ENCODE measurements at regions not wholly inside any gene's neighbourhood (a gene's known extent, or its start where the extent isn't known, plus 50 kb on each side); places are given as distances from the start of the nearest gene placed in this dataset.

- CTCF ChIA-PET (ENCODE audit: partially characterized antibody) = interaction anchor here (0.6 to 2.9 kb wide), 10 partner anchors 92 to 549 kb away, joined by 3 to 17 read pairs (median 4); no protein-coding TSS in a partner anchor
- H3K36me3 Mint-ChIP-seq = no peaks in the 10 kb centered on the region
- H3K4me3 ChIP-seq (ENCODE audit: low read length in 2 of 2) = no peak overlapping the region
These were observed 516.5 kb downstream of the FGF9 start for GRCh38 chr13:22187329-22187728.

GRCh38 chr13:22189176-22190048 lies 518.5 kb downstream of the FGF9 start:
- no peak overlapping the region for H3K4me3 ChIP-seq (ENCODE audit: low read length in 2 of 2)
- Mint-ChIP-seq H3K27ac (peak overlapping the region in 2 of 7 donors; percentile 15 to 20), H3K4me1 (peaks cover 4 to 10% (median 7%) of the 10 kb centered on the region in 4 donors), H3K36me3 (peaks cover 0 to 5% of the 10 kb centered on the region in 2 donors), H3K9me3 (peaks cover 0 to 2% (median 0%) of the 10 kb centered on the region in 8 donors), H3K4me3 (no peak overlapping the region), H3K27me3 (peaks cover 0 to 1% of the 10 kb centered on the region in 2 donors)
- ChIA-PET CTCF (ENCODE audit: partially characterized antibody) (interaction anchor here (1.5 to 2.9 kb wide), 4 partner anchors 11 to 552 kb away, joined by 4 to 17 read pairs (median 4); no protein-coding TSS in a partner anchor), POLR2A (ENCODE audit: partially characterized antibody) (no interaction called here)
- H3K36me3 ChIP-seq (ENCODE audit: insufficient read depth, low read length) = no peaks in the 10 kb centered on the region
- H3K27me3 ChIP-seq (ENCODE audit: insufficient read depth, low read length) = no peaks in the 10 kb centered on the region
- no peak for DNase-seq
- H3K9me3 ChIP-seq (ENCODE audit: control insufficient read depth in 1 of 2, low read length in 2 of 2) = no peaks in the 10 kb centered on the region
- peaks cover 5% of the 10 kb centered on the region for H3K4me1 ChIP-seq (ENCODE audit: insufficient read depth, low read length)
- intact Hi-C loops (cut with micrococcal nuclease) = no loop called here
- H3K27ac ChIP-seq (ENCODE audit: low read depth, low read length) = no peak overlapping the region

More at GRCh38 chr13:22187329-22187728, 516.5 kb downstream of the FGF9 start:
- Histone ChIP-seq H3K27me3 (ENCODE audit: insufficient read depth, low read length) (no peaks in the 10 kb centered on the region), H3K36me3 (ENCODE audit: insufficient read depth, low read length) (no peaks in the 10 kb centered on the region), H3K27ac (ENCODE audit: low read depth, low read length) (no peak overlapping the region), H3K9me3 (ENCODE audit: control insufficient read depth in 1 of 2, low read length in 2 of 2) (no peaks in the 10 kb centered on the region), H3K4me1 (ENCODE audit: insufficient read depth, low read length) (peaks cover 5% of the 10 kb centered on the region)
- intact Hi-C loops (cut with micrococcal nuclease) = loop anchor here (1.0 to 2.0 kb wide), 3 partner anchors 126 to 549 kb away; no protein-coding TSS in a partner anchor
- Mint-ChIP-seq H3K4me3 (no peak overlapping the region), H3K27me3 (no peaks in the 10 kb centered on the region), H3K27ac (peak overlapping the region in 1 of 7 donors; percentile 15), H3K9me3 (peaks cover 0 to 4% (median 0%) of the 10 kb centered on the region in 8 donors), H3K4me1 (peaks cover 4 to 10% (median 5%) of the 10 kb centered on the region in 4 donors)
- peak in 2 of 5 donors; percentile 2 to 3 for DNase-seq
- POLR2A ChIA-PET (ENCODE audit: partially characterized antibody) = interaction anchor here (0.6 to 1.8 kb wide), 3 partner anchors 10 to 584 kb away, joined by 3 to 6 read pairs (median 4); no protein-coding TSS in a partner anchor

GRCh38 chr13:22193070-22193469 lies 522.2 kb downstream of the FGF9 start:
- Histone ChIP-seq H3K4me3 (ENCODE audit: low read length in 2 of 2) (no peak overlapping the region), H3K9me3 (ENCODE audit: control insufficient read depth in 1 of 2, low read length in 2 of 2) (no peaks in the 10 kb centered on the region), H3K4me1 (ENCODE audit: insufficient read depth, low read length) (no peaks in the 10 kb centered on the region), H3K36me3 (ENCODE audit: insufficient read depth, low read length) (no peaks in the 10 kb centered on the region), H3K27ac (ENCODE audit: low read depth, low read length) (no peak overlapping the region), H3K27me3 (ENCODE audit: insufficient read depth, low read length) (no peaks in the 10 kb centered on the region)
- no peaks in the 10 kb centered on the region for H3K9me3 Mint-ChIP-seq
- CTCF ChIA-PET (ENCODE audit: partially characterized antibody) = no interaction called here
- peaks cover 0 to 3% (median 0%) of the 10 kb centered on the region in 4 donors for H3K4me1 Mint-ChIP-seq
- POLR2A ChIA-PET (ENCODE audit: partially characterized antibody) = no interaction called here
- intact Hi-C loops (cut with micrococcal nuclease) = no loop called here
- peaks cover 0 to 1% of the 10 kb centered on the region in 2 donors for H3K27me3 Mint-ChIP-seq
- peak overlapping the region in 1 of 8 donors; percentile 32 for H3K4me3 Mint-ChIP-seq
- peaks cover 0 to 5% of the 10 kb centered on the region in 2 donors for H3K36me3 Mint-ChIP-seq
- DNase-seq = no peak
- peak overlapping the region in 1 of 7 donors; percentile 52 for H3K27ac Mint-ChIP-seq

GRCh38 chr13:22194106-22194805 lies 523.4 kb downstream of the FGF9 start:
- POLR2A ChIA-PET (ENCODE audit: partially characterized antibody) = no interaction called here
- H3K36me3 Mint-ChIP-seq = peaks cover 0 to 5% of the 10 kb centered on the region in 2 donors
- no peak overlapping the region for H3K27ac Mint-ChIP-seq
- no peaks in the 10 kb centered on the region for H3K27me3 ChIP-seq (ENCODE audit: insufficient read depth, low read length)
- no peak overlapping the region for H3K27ac ChIP-seq (ENCODE audit: low read depth, low read length)
- intact Hi-C loops (cut with micrococcal nuclease) = no loop called here
- H3K4me1 ChIP-seq (ENCODE audit: insufficient read depth, low read length) = no peaks in the 10 kb centered on the region
- no peak overlapping the region for H3K4me3 Mint-ChIP-seq
- CTCF ChIA-PET (ENCODE audit: partially characterized antibody) = no interaction called here
- no peaks in the 10 kb centered on the region for H3K9me3 ChIP-seq (ENCODE audit: control insufficient read depth in 1 of 2, low read length in 2 of 2)
- peaks cover 0 to 3% (median 0%) of the 10 kb centered on the region in 4 donors for H3K4me1 Mint-ChIP-seq
- no peaks in the 10 kb centered on the region for H3K9me3 Mint-ChIP-seq
- no peak for DNase-seq
- H3K36me3 ChIP-seq (ENCODE audit: insufficient read depth, low read length) = no peaks in the 10 kb centered on the region
- peaks cover 0 to 1% of the 10 kb centered on the region in 2 donors for H3K27me3 Mint-ChIP-seq
- no peak overlapping the region for H3K4me3 ChIP-seq (ENCODE audit: low read length in 2 of 2)

GRCh38 chr13:22195726-22196125 lies 524.9 kb downstream of the FGF9 start:
- CTCF ChIA-PET (ENCODE audit: partially characterized antibody) = no interaction called here
- Histone ChIP-seq H3K36me3 (ENCODE audit: insufficient read depth, low read length) (no peaks in the 10 kb centered on the region), H3K27ac (ENCODE audit: low read depth, low read length) (no peak overlapping the region), H3K9me3 (ENCODE audit: control insufficient read depth in 1 of 2, low read length in 2 of 2) (no peaks in the 10 kb centered on the region), H3K27me3 (ENCODE audit: insufficient read depth, low read length) (no peaks in the 10 kb centered on the region), H3K4me3 (ENCODE audit: low read length in 2 of 2) (no peak overlapping the region), H3K4me1 (ENCODE audit: insufficient read depth, low read length) (no peaks in the 10 kb centered on the region)
- no peak for DNase-seq
- no peak overlapping the region for H3K4me3 Mint-ChIP-seq
- intact Hi-C loops (cut with micrococcal nuclease) = no loop called here
- H3K27ac Mint-ChIP-seq = no peak overlapping the region
- peaks cover 0 to 1% of the 10 kb centered on the region in 2 donors for H3K27me3 Mint-ChIP-seq
- H3K4me1 Mint-ChIP-seq = peaks cover 0 to 3% (median 0%) of the 10 kb centered on the region in 4 donors
- H3K36me3 Mint-ChIP-seq = peaks cover 0 to 5% of the 10 kb centered on the region in 2 donors
- POLR2A ChIA-PET (ENCODE audit: partially characterized antibody) = no interaction called here
- H3K9me3 Mint-ChIP-seq = no peaks in the 10 kb centered on the region

- no peaks in the 10 kb centered on the region for H3K9me3 Mint-ChIP-seq
- intact Hi-C loops (cut with micrococcal nuclease) = no loop called here
- Histone ChIP-seq H3K4me1 (ENCODE audit: insufficient read depth, low read length) (no peaks in the 10 kb centered on the region), H3K9me3 (ENCODE audit: control insufficient read depth in 1 of 2, low read length in 2 of 2) (no peaks in the 10 kb centered on the region), H3K4me3 (ENCODE audit: low read length in 2 of 2) (no peak overlapping the region), H3K36me3 (ENCODE audit: insufficient read depth, low read length) (no peaks in the 10 kb centered on the region), H3K27ac (ENCODE audit: low read depth, low read length) (no peak overlapping the region), H3K27me3 (ENCODE audit: insufficient read depth, low read length) (no peaks in the 10 kb centered on the region)
- CTCF ChIA-PET (ENCODE audit: partially characterized antibody) = no interaction called here
- peaks cover 0 to 5% of the 10 kb centered on the region in 2 donors for H3K36me3 Mint-ChIP-seq
- no peak overlapping the region for H3K4me3 Mint-ChIP-seq
- H3K4me1 Mint-ChIP-seq = peaks cover 0 to 3% (median 0%) of the 10 kb centered on the region in 4 donors
- peak overlapping the region in 1 of 7 donors; percentile 41 for H3K27ac Mint-ChIP-seq
- H3K27me3 Mint-ChIP-seq = peaks cover 0 to 1% of the 10 kb centered on the region in 2 donors
- POLR2A ChIA-PET (ENCODE audit: partially characterized antibody) = no interaction called here
- no peak for DNase-seq
These were observed 525.9 kb downstream of the FGF9 start for GRCh38 chr13:22196777-22197176.

- DNase-seq = no peak
- H3K27ac Mint-ChIP-seq = peak overlapping the region in 1 of 7 donors; percentile 30
- intact Hi-C loops (cut with micrococcal nuclease) = no loop called here
- peaks cover 0 to 1% of the 10 kb centered on the region in 2 donors for H3K27me3 Mint-ChIP-seq
- ChIA-PET CTCF (ENCODE audit: partially characterized antibody) (interaction anchor here (0.7 kb wide), 1 partner anchor 24 kb away, joined by 3 read pairs; no protein-coding TSS in a partner anchor), POLR2A (ENCODE audit: partially characterized antibody) (no interaction called here)
- Histone ChIP-seq H3K27me3 (ENCODE audit: insufficient read depth, low read length) (no peaks in the 10 kb centered on the region), H3K4me3 (ENCODE audit: low read length in 2 of 2) (no peak overlapping the region), H3K4me1 (ENCODE audit: insufficient read depth, low read length) (no peaks in the 10 kb centered on the region), H3K9me3 (ENCODE audit: control insufficient read depth in 1 of 2, low read length in 2 of 2) (no peaks in the 10 kb centered on the region), H3K36me3 (ENCODE audit: insufficient read depth, low read length) (no peaks in the 10 kb centered on the region), H3K27ac (ENCODE audit: low read depth, low read length) (no peak overlapping the region)
- H3K9me3 Mint-ChIP-seq = no peaks in the 10 kb centered on the region
- peaks cover 0 to 3% (median 0%) of the 10 kb centered on the region in 4 donors for H3K4me1 Mint-ChIP-seq
- peaks cover 0 to 5% of the 10 kb centered on the region in 2 donors for H3K36me3 Mint-ChIP-seq
- H3K4me3 Mint-ChIP-seq = no peak overlapping the region
These were observed 527.1 kb downstream of the FGF9 start for GRCh38 chr13:22198001-22198400.

Measured in CD4-positive, alpha-beta memory T cell (primary cell).